Upper lobe of left lung (tissue), 4 donors: ENCODE measurements at regions not wholly inside any gene's neighbourhood (a gene's known extent, or its start where the extent isn't known, plus 50 kb on each side); places are given as distances from the start of the nearest gene placed in this dataset.

Source experiments
- CTCF ChIP-seq, 6 experiments: fragments of 450-650 bp in 4 of 6; fragments of 200-600 bp in 2 of 6; sonication (generic) in 2 of 6; IDR thresholded peaks; one replicate each; pipeline ENCODE4 v1.5.1; 2016 to 2019; ENCODE audit warnings: antibody characterized with exemption in 6 of 6
- EP300 ChIP-seq, 4 donors: sonication (generic); formaldehyde crosslinking; IDR thresholded peaks; one replicate each; pipeline ENCODE4 v1.5.1; 2017; ENCODE audit warnings: antibody characterized with exemption in 4 of 4, control low read depth in 2 of 4
- POLR2AphosphoS5 ChIP-seq, 2 donors: sonication (generic); formaldehyde crosslinking; IDR thresholded peaks; one replicate each; pipeline ENCODE4 v1.5.1; 2017; ENCODE audit warnings: antibody characterized with exemption in 2 of 2

GRCh38 chrX:95101851-95102390 is 1427.9 kb downstream of the FAM133A start:
- no peak for TF ChIP-seq EP300 (IDR thresholded peaks at IDR 0.05)
- TF ChIP-seq CTCF (IDR thresholded peaks at IDR 0.05), result no peak
- TF ChIP-seq POLR2AphosphoS5 (IDR thresholded peaks at IDR 0.05), result no peak
